Erythroblast (primary cell): ENCODE measurements at regions not wholly inside any gene's neighbourhood (a gene's known extent, or its start where the extent isn't known, plus 50 kb on each side); places are given as distances from the start of the nearest gene placed in this dataset.

ENCODE experiments used
- GATA1 ChIP-seq: IDR thresholded peaks from 2 replicates; pipeline ENCODE4 v1.6.1; 2011; ENCODE audit warnings: low read depth, mild to moderate bottlenecking, control low read depth, low read length, moderate library complexity
- POLR2A ChIP-seq: IDR thresholded peaks from 2 replicates; pipeline ENCODE4 v1.6.1; 2011; ENCODE audit warnings: mild to moderate bottlenecking, low read length

- no peak for TF ChIP-seq POLR2A
- TF ChIP-seq GATA1: no peak
Observed at GRCh38 chr11:95507794-95508193, 276.8 kb upstream of the SESN3 start.
